C4-2B (cell line): ENCODE measurements at regions not wholly inside any gene's neighbourhood (a gene's known extent, or its start where the extent isn't known, plus 50 kb on each side); places are given as distances from the start of the nearest gene placed in this dataset.

Source experiments
- CTCF ChIP-seq: fragments of 450-650 bp; conservative IDR thresholded peaks from 2 replicates; pipeline ENCODE4 v1.5.1; 2017; ENCODE audit warnings: mild to moderate bottlenecking
- ZFX ChIP-seq: fragments of 450-650 bp; IDR thresholded peaks from 2 replicates; pipeline ENCODE4 v1.6.1; 2017

- TF ChIP-seq CTCF (peak; percentile 94), ZFX (no peak)
These were observed 493.3 kb upstream of the PODXL start for GRCh38 chr7:132049462-132050304.
